ENCODE measurements at regions not wholly inside any gene's neighbourhood (a gene's known extent, or its start where the extent isn't known, plus 50 kb on each side); places are given as distances from the start of the nearest gene placed in this dataset.
"Not testable (repeated sequence)": the region's sequence is repeated elsewhere in the genome, so short reads cannot be mapped to it uniquely, and the experiment has no call there.

DNA sequence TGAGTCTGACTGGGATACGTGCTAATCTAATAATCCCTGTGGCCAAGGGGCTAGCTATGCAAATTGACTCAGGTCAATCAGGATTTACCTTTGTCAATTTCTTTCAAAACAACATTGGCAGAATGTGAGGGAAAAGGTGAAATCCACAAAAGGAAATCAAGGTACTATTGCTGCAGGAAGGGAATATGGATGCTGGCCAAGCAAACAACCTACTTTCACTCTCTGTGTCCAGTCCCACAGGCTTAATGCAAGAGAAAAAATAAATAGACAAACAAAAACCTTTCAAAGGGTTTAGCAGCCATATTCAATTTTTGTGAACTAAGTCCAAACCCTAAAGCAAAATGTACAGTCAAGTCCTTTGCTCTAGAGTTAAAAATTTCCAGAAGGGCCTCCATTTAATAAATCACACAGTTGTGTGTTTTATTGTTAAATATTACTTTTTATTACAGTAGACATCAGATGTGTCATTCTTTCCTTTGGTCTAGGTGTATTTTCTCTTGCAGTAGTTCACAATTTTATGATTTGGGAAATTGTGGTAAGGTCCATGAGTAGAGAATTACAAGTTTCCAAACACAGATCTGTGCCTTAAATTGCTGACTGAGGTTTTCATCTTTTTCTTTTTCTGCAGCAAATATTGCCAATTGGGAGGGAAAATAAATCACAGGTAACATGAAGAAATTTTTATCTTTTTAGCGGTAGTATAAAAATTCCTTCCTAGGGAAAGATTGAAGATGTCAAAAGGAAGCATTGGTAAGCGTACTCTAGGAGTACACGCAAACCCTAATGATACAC lies 309.1 kb downstream of the DMAC1 start:
- Histone ChIP-seq H2AFZ (ENCODE audit: insufficient read depth, low read length, poor library complexity) (no peak overlapping the region), H2BK12ac (ENCODE audit: low read length) (no peak overlapping the region), H3K36me3 (ENCODE audit: control insufficient read depth in 1 of 2, insufficient read depth in 2 of 2, low read length in 2 of 2) (no peaks in the 10 kb centered on the region), H3K4me1 (ENCODE audit: control insufficient read depth in 1 of 2, insufficient read depth in 2 of 2, low read length in 2 of 2) (peaks cover 3 to 8% of the 10 kb centered on the region in 2 experiments), H3K9me3 (ENCODE audit: insufficient read depth, low read depth, low read length) (no peaks in the 10 kb centered on the region), H2BK5ac (ENCODE audit: low read depth, low read length, poor library complexity) (no peak overlapping the region), H3K27me3 (ENCODE audit: insufficient read depth, low read length) (no peaks in the 10 kb centered on the region), H4K8ac (ENCODE audit: low read depth, low read length) (no peak overlapping the region), H2AK5ac (ENCODE audit: low read length) (no peak overlapping the region), H2BK120ac (ENCODE audit: insufficient read depth, low read length, poor library complexity) (no peak overlapping the region), H3K4me3 (ENCODE audit: low read depth, low read length) (no peak overlapping the region), H4K91ac (ENCODE audit: low read depth, low read length) (no peak overlapping the region), H4K12ac (ENCODE audit: low read depth, low read length) (no peak overlapping the region), H3K18ac (ENCODE audit: low read length) (no peak overlapping the region), H3K4ac (ENCODE audit: low read depth, low read length) (no peak overlapping the region), H3K27ac (ENCODE audit: low read depth, low read length) (no peak overlapping the region), H3K79me2 (ENCODE audit: control insufficient read depth, insufficient read depth, low read length, poor library complexity) (no peaks in the 10 kb centered on the region), H3K9ac (ENCODE audit: low read length) (no peak overlapping the region), H3K79me1 (ENCODE audit: low read length) (no peaks in the 10 kb centered on the region), H3K4me2 (ENCODE audit: low read length) (no peak overlapping the region), H3K14ac (ENCODE audit: low read length) (no peak overlapping the region), H3K23ac (ENCODE audit: low read length) (no peak overlapping the region)
- DNase-seq: no peak
- no CpG with 5 or more reads among the region's 4 CpGs for WGBS (ENCODE audit: extremely low coverage, insufficient coverage, insufficient read length)

DNA sequence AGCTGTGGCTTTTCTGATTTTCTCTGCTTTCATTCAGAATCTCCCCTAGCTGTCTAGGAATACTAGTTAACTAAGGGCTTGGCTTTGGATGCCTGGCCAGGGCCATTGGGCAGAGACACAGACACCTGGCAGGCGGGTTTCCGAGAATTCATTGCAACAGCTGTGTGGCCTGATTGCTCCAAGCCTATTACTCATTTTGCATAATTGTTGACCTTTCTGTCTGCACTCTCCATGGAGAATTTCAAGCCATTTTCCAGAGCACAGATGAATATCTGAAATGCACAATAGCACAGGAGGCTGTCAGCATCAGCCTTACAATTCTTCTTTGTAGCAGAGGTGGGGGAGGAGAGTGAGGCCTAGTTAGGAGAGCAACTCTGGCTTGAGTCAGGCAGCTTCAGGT lies 310.5 kb downstream of the DMAC1 start:
- no CpG with 5 or more reads among the region's 2 CpGs for WGBS (ENCODE audit: extremely low coverage, insufficient coverage, insufficient read length)
- H3K27me3 ChIP-seq (ENCODE audit: insufficient read depth, low read length): no peaks in the 10 kb centered on the region

DNA sequence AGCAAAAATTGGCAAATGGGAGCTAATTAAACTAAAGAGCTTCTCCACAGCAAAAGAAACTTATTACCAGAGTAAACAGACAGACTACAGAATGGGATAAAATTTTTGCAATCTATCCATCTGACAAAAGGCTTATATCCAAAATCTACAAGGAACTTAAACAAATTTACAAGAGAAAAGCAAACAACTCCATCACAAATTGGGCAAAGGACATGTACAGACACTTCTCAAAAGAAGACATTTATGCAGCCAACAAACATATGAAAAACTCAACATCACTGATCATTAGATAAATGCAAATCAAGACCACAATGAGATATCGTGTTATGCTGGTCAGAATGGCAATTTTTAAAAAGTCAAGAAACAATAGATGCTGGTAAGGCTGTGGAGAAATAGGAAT lies 315.6 kb downstream of the DMAC1 start:
- not testable (repeated sequence) for H2BK12ac ChIP-seq (ENCODE audit: low read length); H3K14ac ChIP-seq (ENCODE audit: low read length); H4K12ac ChIP-seq (ENCODE audit: low read depth, low read length); H3K4me2 ChIP-seq (ENCODE audit: low read length); H3K4me3 ChIP-seq (ENCODE audit: low read depth, low read length); H2BK120ac ChIP-seq (ENCODE audit: insufficient read depth, low read length, poor library complexity); H3K36me3 ChIP-seq (ENCODE audit: control insufficient read depth in 1 of 2, insufficient read depth in 2 of 2, low read length in 2 of 2); H3K27ac ChIP-seq (ENCODE audit: low read depth, low read length); H3K79me1 ChIP-seq (ENCODE audit: low read length); H4K91ac ChIP-seq (ENCODE audit: low read depth, low read length); H2AK5ac ChIP-seq (ENCODE audit: low read length); H3K23ac ChIP-seq (ENCODE audit: low read length); H3K79me2 ChIP-seq (ENCODE audit: control insufficient read depth, insufficient read depth, low read length, poor library complexity); H2AFZ ChIP-seq (ENCODE audit: insufficient read depth, low read length, poor library complexity); H3K18ac ChIP-seq (ENCODE audit: low read length); H3K9me3 ChIP-seq (ENCODE audit: insufficient read depth, low read depth, low read length); H3K27me3 ChIP-seq (ENCODE audit: insufficient read depth, low read length); DNase-seq; H4K8ac ChIP-seq (ENCODE audit: low read depth, low read length); H2BK5ac ChIP-seq (ENCODE audit: low read depth, low read length, poor library complexity); H3K9ac ChIP-seq (ENCODE audit: low read length); H3K4me1 ChIP-seq (ENCODE audit: control insufficient read depth in 1 of 2, insufficient read depth in 2 of 2, low read length in 2 of 2); H3K4ac ChIP-seq (ENCODE audit: low read depth, low read length)
- WGBS (ENCODE audit: extremely low coverage, insufficient coverage, insufficient read length): no CpG with 5 or more reads among the region's 1 CpG

More for the DNA sequence above, 310.5 kb downstream of the DMAC1 start:
- Histone ChIP-seq H3K27ac (ENCODE audit: low read depth, low read length) (no peak overlapping the region), H2AK5ac (ENCODE audit: low read length) (no peak overlapping the region), H4K91ac (ENCODE audit: low read depth, low read length) (no peak overlapping the region), H2AFZ (ENCODE audit: insufficient read depth, low read length, poor library complexity) (no peak overlapping the region), H3K9ac (ENCODE audit: low read length) (no peak overlapping the region), H4K12ac (ENCODE audit: low read depth, low read length) (no peak overlapping the region), H3K4ac (ENCODE audit: low read depth, low read length) (no peak overlapping the region), H3K18ac (ENCODE audit: low read length) (no peak overlapping the region), H4K8ac (ENCODE audit: low read depth, low read length) (no peak overlapping the region), H2BK120ac (ENCODE audit: insufficient read depth, low read length, poor library complexity) (no peak overlapping the region), H2BK12ac (ENCODE audit: low read length) (no peak overlapping the region), H2BK5ac (ENCODE audit: low read depth, low read length, poor library complexity) (no peak overlapping the region), H3K4me3 (ENCODE audit: low read depth, low read length) (no peak overlapping the region), H3K36me3 (ENCODE audit: control insufficient read depth in 1 of 2, insufficient read depth in 2 of 2, low read length in 2 of 2) (no peaks in the 10 kb centered on the region), H3K79me2 (ENCODE audit: control insufficient read depth, insufficient read depth, low read length, poor library complexity) (no peaks in the 10 kb centered on the region), H3K9me3 (ENCODE audit: insufficient read depth, low read depth, low read length) (no peaks in the 10 kb centered on the region), H3K14ac (ENCODE audit: low read length) (no peak overlapping the region), H3K79me1 (ENCODE audit: low read length) (no peaks in the 10 kb centered on the region), H3K23ac (ENCODE audit: low read length) (no peak overlapping the region), H3K4me1 (ENCODE audit: control insufficient read depth in 1 of 2, insufficient read depth in 2 of 2, low read length in 2 of 2) (peaks cover 3 to 8% of the 10 kb centered on the region in 2 experiments), H3K4me2 (ENCODE audit: low read length) (no peak overlapping the region)
- DNase-seq: peak; percentile 23 to 27

DNA sequence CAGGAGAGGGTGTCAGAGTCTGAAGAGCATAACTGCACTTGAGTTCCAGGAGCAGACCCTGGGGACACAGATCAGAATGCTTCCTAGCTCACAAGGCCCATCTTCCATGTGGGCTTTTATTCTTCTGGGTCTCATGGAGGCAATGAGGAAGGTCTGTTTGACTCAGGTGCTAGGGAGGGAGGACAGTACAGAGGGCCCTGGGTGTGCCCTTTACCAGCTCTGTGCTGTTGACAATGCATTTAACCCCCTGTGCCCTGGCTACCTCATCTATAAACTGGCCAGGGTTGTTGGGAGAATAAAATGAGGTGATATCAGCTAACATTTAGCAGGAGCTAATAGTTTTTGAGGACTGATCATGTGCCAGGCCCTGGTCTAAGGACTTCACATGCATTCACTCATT lies 318.0 kb downstream of the DMAC1 start:
- no peak overlapping the region for H3K4me2 ChIP-seq (ENCODE audit: low read length)
- H2BK5ac ChIP-seq (ENCODE audit: low read depth, low read length, poor library complexity): no peak overlapping the region
- no peak overlapping the region for H3K4ac ChIP-seq (ENCODE audit: low read depth, low read length)
- H3K4me3 ChIP-seq (ENCODE audit: low read depth, low read length): no peak overlapping the region
- H4K91ac ChIP-seq (ENCODE audit: low read depth, low read length): no peak overlapping the region
- H2BK120ac ChIP-seq (ENCODE audit: insufficient read depth, low read length, poor library complexity): no peak overlapping the region
- no peak overlapping the region for H3K9ac ChIP-seq (ENCODE audit: low read length)
- no peaks in the 10 kb centered on the region for H3K9me3 ChIP-seq (ENCODE audit: insufficient read depth, low read depth, low read length)
- no peak overlapping the region for H4K12ac ChIP-seq (ENCODE audit: low read depth, low read length)
- no peak overlapping the region for H3K27ac ChIP-seq (ENCODE audit: low read depth, low read length)
- no peak overlapping the region for H3K14ac ChIP-seq (ENCODE audit: low read length)
- no peaks in the 10 kb centered on the region for H3K79me1 ChIP-seq (ENCODE audit: low read length)
- H2BK12ac ChIP-seq (ENCODE audit: low read length): no peak overlapping the region
- no peak overlapping the region for H3K18ac ChIP-seq (ENCODE audit: low read length)
- no peaks in the 10 kb centered on the region for H3K79me2 ChIP-seq (ENCODE audit: control insufficient read depth, insufficient read depth, low read length, poor library complexity)
- H3K27me3 ChIP-seq (ENCODE audit: insufficient read depth, low read length): no peaks in the 10 kb centered on the region
- no peaks in the 10 kb centered on the region for H3K36me3 ChIP-seq (ENCODE audit: control insufficient read depth in 1 of 2, insufficient read depth in 2 of 2, low read length in 2 of 2)
- H3K23ac ChIP-seq (ENCODE audit: low read length): peak overlapping the region; percentile 50
- H2AK5ac ChIP-seq (ENCODE audit: low read length): no peak overlapping the region
- H3K4me1 ChIP-seq (ENCODE audit: control insufficient read depth in 1 of 2, insufficient read depth in 2 of 2, low read length in 2 of 2): no peaks in the 10 kb centered on the region
- no peak overlapping the region for H2AFZ ChIP-seq (ENCODE audit: insufficient read depth, low read length, poor library complexity)
- H4K8ac ChIP-seq (ENCODE audit: low read depth, low read length): no peak overlapping the region
- DNase-seq: no peak

All from trophoblast cell (in vitro differentiated cells and primary cell).